Mucosa of descending colon (tissue), 3 donors: ENCODE measurements at regions not wholly inside any gene's neighbourhood (a gene's known extent, or its start where the extent isn't known, plus 50 kb on each side); places are given as distances from the start of the nearest gene placed in this dataset.
A peak's percentile ranks its signal among the peaks of the same experiment; 100 is the strongest.

Experiments
- ATAC-seq: fragments of 200-7000 bp; cut with Tn5 transposase; one replicate; pipeline ENCODE4 v1.9.1; 2020; ENCODE audit warnings: mild to moderate bottlenecking, moderate library complexity
- DNase-seq, 3 donors: peaks; one replicate each; pipeline ENCODE4 v3.0.0-alpha.2; 2020
- H3K36me3 ChIP-seq: fragments of 200-600 bp; one replicate; pipeline ENCODE4 v1.8.0; 2021; ENCODE audit warnings: low read depth, mild to moderate bottlenecking
- H3K4me1 ChIP-seq: fragments of 200-600 bp; one replicate; pipeline ENCODE4 v1.8.0; 2021; ENCODE audit warnings: low read depth, mild to moderate bottlenecking
- H3K4me3 ChIP-seq: fragments of 200-600 bp; one replicate; pipeline ENCODE4 v1.8.0; 2021; ENCODE audit warnings: mild to moderate bottlenecking
- H3K9me3 ChIP-seq: fragments of 200-600 bp; one replicate; pipeline ENCODE4 v1.8.0; 2021; ENCODE audit warnings: mild to moderate bottlenecking
- intact Hi-C, 2 donors: fragments of 100-400 bp; cut with DNase I in 1 of 2; cut with micrococcal nuclease in 1 of 2; formaldehyde crosslinking; loops; one replicate each; pipeline versions ENCODE4 v1.11.0 to v1.11.1; 2022; cut with DNase I, micrococcal nuclease
- TF ChIP-seq, protein P1 (sequence below): fragments of 200-600 bp; IDR thresholded peaks from one replicate; pipeline ENCODE4 v1.8.0; 2022; ENCODE audit warnings: antibody characterized with exemption, mild to moderate bottlenecking
- donor health status: DM: no; HTN: no; CAD: no; lungs with moderate emphysema.
- donor health status: DM: no; HTN: no; CAD: no.
- donor health status: DM: no; HTN: yes; CAD: no.

DNA sequence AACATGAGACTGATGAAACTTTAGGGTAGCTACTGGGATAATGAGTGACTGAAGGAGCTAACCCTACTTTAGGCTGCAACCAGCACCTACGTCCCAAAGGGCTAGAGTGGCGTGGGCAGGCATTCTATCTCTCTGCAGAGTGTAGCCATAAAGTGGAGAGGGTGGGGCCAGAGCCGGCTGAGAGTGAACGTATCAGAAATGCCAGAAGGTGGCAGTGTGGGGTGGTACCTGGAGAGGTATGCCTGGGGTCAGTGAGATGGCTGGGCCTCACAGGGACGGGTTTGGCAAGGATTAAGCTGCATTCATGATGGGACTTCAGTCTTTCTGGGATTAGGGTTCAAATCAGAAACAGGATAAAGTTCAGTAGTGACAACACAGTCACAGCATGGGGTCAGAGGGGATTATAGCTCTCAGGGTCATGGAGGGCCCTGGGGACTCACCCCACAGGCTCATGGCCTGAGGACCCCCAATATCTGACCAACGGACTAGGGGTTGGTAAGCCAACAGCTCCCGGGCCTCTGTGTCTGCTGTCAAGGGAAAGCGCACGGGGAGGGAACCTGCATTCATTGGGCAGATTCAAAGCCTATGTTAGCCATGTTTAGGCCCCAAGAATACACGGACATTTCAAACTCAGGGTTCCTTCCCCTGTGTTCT is 86.5 kb upstream of the FOXB1 start:
- ATAC-seq (peak; percentile 97), DNase-seq (peak; percentile 53 to 87 (median 75))
- Histone ChIP-seq H3K9me3 (no peaks in the 10 kb centered on the region), H3K36me3 (no peaks in the 10 kb centered on the region), H3K4me3 (no peak overlapping the region), H3K4me1 (no peaks in the 10 kb centered on the region)
- TF ChIP-seq, protein P1, sequence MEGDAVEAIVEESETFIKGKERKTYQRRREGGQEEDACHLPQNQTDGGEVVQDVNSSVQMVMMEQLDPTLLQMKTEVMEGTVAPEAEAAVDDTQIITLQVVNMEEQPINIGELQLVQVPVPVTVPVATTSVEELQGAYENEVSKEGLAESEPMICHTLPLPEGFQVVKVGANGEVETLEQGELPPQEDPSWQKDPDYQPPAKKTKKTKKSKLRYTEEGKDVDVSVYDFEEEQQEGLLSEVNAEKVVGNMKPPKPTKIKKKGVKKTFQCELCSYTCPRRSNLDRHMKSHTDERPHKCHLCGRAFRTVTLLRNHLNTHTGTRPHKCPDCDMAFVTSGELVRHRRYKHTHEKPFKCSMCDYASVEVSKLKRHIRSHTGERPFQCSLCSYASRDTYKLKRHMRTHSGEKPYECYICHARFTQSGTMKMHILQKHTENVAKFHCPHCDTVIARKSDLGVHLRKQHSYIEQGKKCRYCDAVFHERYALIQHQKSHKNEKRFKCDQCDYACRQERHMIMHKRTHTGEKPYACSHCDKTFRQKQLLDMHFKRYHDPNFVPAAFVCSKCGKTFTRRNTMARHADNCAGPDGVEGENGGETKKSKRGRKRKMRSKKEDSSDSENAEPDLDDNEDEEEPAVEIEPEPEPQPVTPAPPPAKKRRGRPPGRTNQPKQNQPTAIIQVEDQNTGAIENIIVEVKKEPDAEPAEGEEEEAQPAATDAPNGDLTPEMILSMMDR: peak; percentile 47
- intact Hi-C loops: no loop called here

DNA sequence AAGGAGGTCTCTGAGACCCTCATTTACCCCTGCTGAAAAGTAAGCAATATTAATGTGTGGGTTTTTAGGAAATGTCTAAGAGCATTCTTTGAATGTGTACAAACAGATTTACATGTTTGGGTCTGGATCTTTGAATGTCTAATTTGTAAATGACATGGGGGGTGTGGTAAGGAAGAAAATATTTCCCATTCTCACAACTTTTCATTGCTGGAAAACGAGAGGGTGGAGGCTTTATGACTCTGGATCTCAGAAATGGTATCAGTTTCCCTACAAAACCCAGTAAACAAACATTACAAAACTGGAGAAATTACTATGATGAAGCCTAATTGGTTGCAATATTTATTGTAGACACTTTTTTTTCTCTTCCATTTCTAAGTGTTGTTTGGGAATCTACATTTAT is 98.1 kb upstream of the FOXB1 start:
- no peak for DNase-seq
- intact Hi-C loops: no loop called here
- TF ChIP-seq, protein P1: no peak
- no peak for ATAC-seq
- Histone ChIP-seq H3K9me3 (no peaks in the 10 kb centered on the region), H3K4me3 (no peak overlapping the region), H3K4me1 (no peaks in the 10 kb centered on the region), H3K36me3 (no peaks in the 10 kb centered on the region)

DNA sequence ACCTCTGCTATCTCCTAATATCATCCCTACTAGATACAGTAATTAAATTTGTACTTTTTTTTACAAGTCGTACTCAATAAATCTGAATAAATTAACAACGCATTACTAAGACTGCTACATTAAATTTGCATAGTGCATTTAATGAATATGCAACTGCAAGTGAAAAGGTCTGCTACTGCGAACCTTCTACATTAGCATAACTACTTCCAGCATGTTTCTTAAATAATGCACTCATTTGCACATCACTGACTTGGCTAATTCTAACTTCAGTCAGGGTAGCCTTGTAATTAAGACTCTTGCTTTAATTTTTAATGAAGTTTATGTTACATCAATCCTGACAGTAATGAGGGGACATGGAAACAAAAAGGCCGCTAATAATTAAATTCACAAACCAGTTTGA is 98.9 kb upstream of the FOXB1 start:
- DNase-seq (no peak), ATAC-seq (no peak)
- TF ChIP-seq, protein P1: no peak
- intact Hi-C loops: no loop called here
- Histone ChIP-seq H3K36me3 (no peaks in the 10 kb centered on the region), H3K4me1 (no peaks in the 10 kb centered on the region), H3K9me3 (no peaks in the 10 kb centered on the region), H3K4me3 (no peak overlapping the region)

DNA sequence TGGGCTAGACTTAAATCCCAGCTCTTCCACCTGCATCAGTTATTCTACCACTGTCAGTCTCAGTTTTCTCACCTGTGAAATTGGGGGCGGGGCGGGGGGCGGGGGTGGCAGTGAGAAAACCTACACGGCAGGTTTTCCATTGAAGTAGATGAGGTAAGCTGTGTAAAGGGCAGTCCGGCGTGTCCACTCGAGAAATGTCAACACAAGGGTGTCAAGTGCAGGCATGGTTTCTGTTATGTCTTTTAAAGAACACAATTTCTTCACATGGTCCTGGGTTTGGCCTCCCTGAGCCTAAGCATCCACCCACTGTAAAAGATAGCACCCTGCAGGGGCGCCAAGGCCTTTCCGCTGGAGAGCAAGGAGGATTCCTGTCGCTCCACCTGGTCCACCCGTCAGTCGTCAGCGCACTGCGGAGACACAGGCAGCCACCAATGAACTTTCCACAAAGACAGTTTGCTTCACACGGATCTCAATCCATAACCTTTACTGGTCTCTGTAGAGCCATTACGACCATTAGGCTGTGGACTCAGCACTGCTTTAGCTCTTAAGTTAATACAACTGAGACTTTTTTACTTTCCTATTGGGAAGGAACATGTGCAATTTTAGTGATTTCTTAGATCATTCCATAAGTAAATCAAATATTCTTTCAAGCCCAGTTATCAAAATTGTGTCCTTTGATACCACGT is 99.5 kb upstream of the FOXB1 start:
- Histone ChIP-seq H3K36me3 (no peaks in the 10 kb centered on the region), H3K4me1 (no peaks in the 10 kb centered on the region), H3K9me3 (no peaks in the 10 kb centered on the region), H3K4me3 (no peak overlapping the region)
- intact Hi-C loops: no loop called here
- no peak for ATAC-seq
- TF ChIP-seq, protein P1: no peak
- no peak for DNase-seq

DNA sequence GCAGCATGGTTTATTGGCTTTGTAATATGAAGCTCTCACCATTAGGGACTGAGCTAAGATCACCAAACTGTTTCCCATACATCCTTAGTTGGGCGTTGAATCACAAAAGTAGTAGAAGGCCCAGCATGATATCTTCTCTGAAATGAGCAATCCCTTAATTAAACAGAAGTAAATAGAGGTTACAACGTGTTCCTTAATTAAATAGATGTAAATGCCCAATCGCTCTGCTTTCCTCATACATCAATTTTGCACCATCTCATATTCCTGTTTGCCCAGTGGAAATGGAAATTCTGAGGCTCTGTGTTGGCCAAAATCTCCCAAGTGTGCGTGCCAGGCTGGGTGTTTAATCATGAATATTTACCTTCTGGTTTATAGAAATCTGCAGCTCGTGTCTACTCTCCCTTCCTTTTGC is 107.4 kb upstream of the FOXB1 start:
- Histone ChIP-seq H3K9me3 (no peaks in the 10 kb centered on the region), H3K4me1 (no peaks in the 10 kb centered on the region), H3K36me3 (no peaks in the 10 kb centered on the region), H3K4me3 (no peak overlapping the region)
- TF ChIP-seq, protein P1: no peak
- no peak for ATAC-seq
- intact Hi-C loops: no loop called here
- no peak for DNase-seq
